HCT116 (cell line): ENCODE measurements at regions not wholly inside any gene's neighbourhood (a gene's known extent, or its start where the extent isn't known, plus 50 kb on each side); places are given as distances from the start of the nearest gene placed in this dataset.

ENCODE experiments used
- ATAC-seq: fragments of 200-7000 bp; cut with Tn5 transposase; 2 replicates; pipeline ENCODE4 v1.9.1; 2020; ENCODE audit warnings: mild to moderate bottlenecking, moderate library complexity
- BruUV-seq: library from RNA; stranded (reverse); fragments of 400-500 nt; replicated peaks from 2 replicates; lab custom pipeline; 2021; lab: Mats Ljungman, UMichigan
- CTCF ChIA-PET: fragments of 300-600 bp; sonication (Branson Sonifier 250); formaldehyde crosslinking; loops from one replicate; lab custom pipeline; 2021; ENCODE audit warnings: antibody characterized with exemption; lab: Charles Lee
- POLR2A ChIA-PET: fragments of 300-600, 350-600 bp; sonication (Branson Sonifier 250); formaldehyde crosslinking; loops from one replicate; lab custom pipeline; 2021; ENCODE audit warnings: antibody characterized with exemption; lab: Charles Lee
- RAD21 ChIA-PET, 2 experiments: fragments of 300-600 bp; sonication (Branson Sonifier 250); formaldehyde crosslinking; loops; one replicate each; lab custom pipeline; 2023; ENCODE audit warnings: low total read pairs in 2 of 2; ENCODE audit not compliant: uncharacterized antibody in 2 of 2, unreplicated experiment in 2 of 2, low non-redundant PET in 1 of 2; lab: Charles Lee
- DNase-seq: peaks from one replicate; pipeline ENCODE4 v3.0.0-alpha.2; 2010; ENCODE audit warnings: low read depth, low spot score
- H2AFZ ChIP-seq: fragments of 200-600 bp; shearing (Covaris generic), sonication (generic); 2 replicates; pipeline ENCODE4 v1.6.1; 2017; ENCODE audit warnings: low read depth, mixed run types, mixed read lengths, antibody characterized with exemption, low read length; ENCODE audit not compliant: poor library complexity, severe bottlenecking
- H3K27ac ChIP-seq: 2 replicates; pipeline ENCODE4 v1.5.1; 2012; ENCODE audit warnings: low read depth, low read length
- H3K27me3 ChIP-seq: fragments of 200-600 bp; sonication (generic); 2 replicates; pipeline ENCODE4 v1.6.1; 2016; ENCODE audit warnings: mixed run types, low read length, mixed read lengths; ENCODE audit not compliant: insufficient read depth
- H3K36me3 ChIP-seq, 2 experiments: fragments of 200-500 bp in 1 of 2; fragments of 200-600 bp in 1 of 2; sonication (Bioruptor generic) in 1 of 2; sonication (generic) in 1 of 2; 2 replicates each; pipeline versions ENCODE4 v1.5.1 to v1.6.1; 2014 to 2016; ENCODE audit warnings: low read length in 2 of 2, inconsistent platforms in 1 of 2, mixed read lengths in 1 of 2, mixed run types in 1 of 2; ENCODE audit not compliant: insufficient read depth in 2 of 2, control insufficient read depth in 1 of 2
- H3K4me1 ChIP-seq, 2 experiments: fragments of 200-600 bp in 1 of 2; sonication (generic) in 1 of 2; 2 replicates each; pipeline versions ENCODE4 v1.5.1 to v1.6.1; 2012 to 2017; ENCODE audit warnings: low read length in 2 of 2, inconsistent platforms in 1 of 2, mild to moderate bottlenecking in 1 of 2, mixed read lengths in 1 of 2, mixed run types in 1 of 2, moderate library complexity in 1 of 2; ENCODE audit not compliant: insufficient read depth in 2 of 2, control insufficient read depth in 1 of 2
- H3K4me2 ChIP-seq: fragments of 200-600 bp; sonication (generic); 2 replicates; pipeline ENCODE4 v1.6.1; 2017; ENCODE audit warnings: mixed run types, low read length, mixed read lengths
- H3K4me3 ChIP-seq, 2 experiments: fragments of 200-600 bp in 1 of 2; sonication (generic) in 1 of 2; replicated peaks in 1 of 2; 2 replicates each; pipeline ENCODE4 v1.5.1; 2011 to 2016; ENCODE audit warnings: low read length in 2 of 2, control low read depth in 1 of 2, low read depth in 1 of 2, mild to moderate bottlenecking in 1 of 2, mixed read lengths in 1 of 2, mixed run types in 1 of 2
- H3K79me2 ChIP-seq: fragments of 200-600 bp; sonication (generic); 2 replicates; pipeline ENCODE4 v1.6.1; 2017; ENCODE audit warnings: mild to moderate bottlenecking, mixed run types, low read length, moderate library complexity, mixed read lengths; ENCODE audit not compliant: insufficient read depth
- H3K9ac ChIP-seq: fragments of 200-600 bp; sonication (generic); 2 replicates; pipeline ENCODE4 v1.6.1; 2016; ENCODE audit warnings: low read length, mixed read lengths
- H3K9me2 ChIP-seq: fragments of 200-600 bp; sonication (generic), shearing (Covaris generic); 2 replicates; pipeline ENCODE4 v1.6.1; 2017; ENCODE audit warnings: mixed run types, mild to moderate bottlenecking, moderate library complexity; ENCODE audit not compliant: insufficient read depth
- H3K9me3 ChIP-seq, 2 experiments: fragments of 200-500 bp in 1 of 2; fragments of 200-600 bp in 1 of 2; sonication (Bioruptor generic) in 1 of 2; sonication (generic) in 1 of 2; 2 replicates each; pipeline ENCODE4 v1.6.1; 2014 to 2017; ENCODE audit warnings: low read length in 2 of 2, mixed read lengths in 2 of 2, inconsistent platforms in 1 of 2, low read depth in 1 of 2, mild to moderate bottlenecking in 1 of 2, mixed run types in 1 of 2, moderate library complexity in 1 of 2; ENCODE audit not compliant: control insufficient read depth in 1 of 2, insufficient read depth in 1 of 2
- H4K20me1 ChIP-seq: fragments of 200-600 bp; sonication (generic), shearing (Covaris generic); 2 replicates; pipeline ENCODE4 v1.6.1; 2017; ENCODE audit warnings: mixed run types, mild to moderate bottlenecking, moderate library complexity; ENCODE audit not compliant: insufficient read depth
- CEBPB ChIP-seq: IDR thresholded peaks from 2 replicates; pipeline ENCODE4 v1.6.1; 2012; ENCODE audit warnings: low read depth
- EGR1 ChIP-seq: IDR thresholded peaks from 2 replicates; pipeline ENCODE4 v1.6.1; 2012; ENCODE audit warnings: low read depth
- ELF1 ChIP-seq: IDR thresholded peaks from 2 replicates; pipeline ENCODE4 v1.6.1; 2012; ENCODE audit warnings: low read depth, borderline replicate concordance
- EZH2phosphoT487 ChIP-seq: fragments of 200-600 bp; IDR thresholded peaks from 2 replicates; pipeline ENCODE4 v1.6.1; 2018; ENCODE audit warnings: antibody characterized with exemption, borderline replicate concordance
- FOSL1 ChIP-seq: IDR thresholded peaks from 2 replicates; pipeline ENCODE4 v1.6.1; 2012; ENCODE audit warnings: low read depth
- JUND ChIP-seq: IDR thresholded peaks from 2 replicates; pipeline ENCODE4 v1.6.1; 2012
- POLR2A ChIP-seq: IDR thresholded peaks from 2 replicates; pipeline ENCODE4 v1.7.0; 2011; ENCODE audit warnings: borderline replicate concordance; ENCODE audit not compliant: insufficient read depth, insufficient read length; ENCODE audit errors: extremely low read depth
- POLR2AphosphoS5 ChIP-seq: IDR thresholded peaks from 2 replicates; pipeline ENCODE4 v1.6.1; 2011; ENCODE audit warnings: mild to moderate bottlenecking, low read depth, low read length, moderate library complexity
- RAD21 ChIP-seq: IDR thresholded peaks from 2 replicates; pipeline ENCODE4 v1.6.1; 2012; ENCODE audit warnings: low read depth, mild to moderate bottlenecking
- SIN3A ChIP-seq: IDR thresholded peaks from 2 replicates; pipeline ENCODE4 v1.6.1; 2012; ENCODE audit warnings: low read depth
- SP1 ChIP-seq: IDR thresholded peaks from 2 replicates; pipeline ENCODE4 v1.6.1; 2012; ENCODE audit warnings: low read depth
- SRF ChIP-seq: IDR thresholded peaks from 2 replicates; pipeline ENCODE4 v1.6.1; 2012; ENCODE audit warnings: low read depth
- YY1 ChIP-seq: IDR thresholded peaks from 2 replicates; pipeline ENCODE4 v1.6.1; 2011; ENCODE audit warnings: low read length, low read depth, moderate library complexity, mild to moderate bottlenecking; ENCODE audit not compliant: insufficient replicate concordance; ENCODE audit errors: extremely low read depth
- ZNF274 ChIP-seq: fragments of 200-500 bp; sonication (Bioruptor generic); IDR thresholded peaks from 2 replicates; pipeline ENCODE4 v1.6.1; 2014; ENCODE audit warnings: mild to moderate bottlenecking, low read depth, low read length, inconsistent platforms
- intact Hi-C: fragments of 100-400 bp; cut with micrococcal nuclease; formaldehyde crosslinking; loops from 2 replicates; pipeline ENCODE4 v1.10.0; 2022
- TF ChIP-seq, protein P1 (sequence below), 3 experiments: fragments of 200-600 bp in 1 of 3; sonication (generic) in 1 of 3; IDR thresholded peaks in 2 of 3; conservative IDR thresholded peaks in 1 of 3; 2 replicates each; pipeline ENCODE4 v1.5.1; 2012 to 2017; ENCODE audit warnings: low read depth in 2 of 3, low read length in 2 of 3, antibody characterized with exemption in 1 of 3, borderline replicate concordance in 1 of 3, control low read depth in 1 of 3, mild to moderate bottlenecking in 1 of 3, mixed read lengths in 1 of 3, mixed run types in 1 of 3, moderate library complexity in 1 of 3; ENCODE audit not compliant: insufficient read depth in 1 of 3
- TF ChIP-seq, protein P2 (sequence below): IDR thresholded peaks from 2 replicates; pipeline ENCODE4 v1.6.1; 2012

DNA sequence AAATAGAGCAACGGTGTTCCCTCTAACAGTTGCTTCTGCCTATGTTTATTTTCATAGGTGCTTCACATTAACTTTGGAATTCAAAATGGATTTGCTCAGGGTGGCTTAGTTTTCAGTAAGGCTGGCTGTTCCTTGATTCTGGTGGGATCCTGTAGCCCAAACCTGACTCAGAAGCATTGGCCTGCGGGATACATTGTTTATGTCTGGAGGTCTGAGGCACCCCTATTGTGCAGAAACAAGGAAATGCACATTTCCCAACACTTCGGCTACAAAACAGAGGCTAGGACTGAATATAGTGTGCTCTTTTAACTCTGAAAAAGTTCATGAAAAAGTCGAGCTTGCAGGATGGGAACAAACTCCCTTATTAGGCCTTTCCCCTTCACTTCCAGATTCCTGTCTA lies 133.8 kb upstream of the F3 start:
- CTCF ChIA-PET: no interaction called here
- intact Hi-C loops: no loop called here

More for the DNA sequence above, 133.8 kb upstream of the F3 start:
- Histone ChIP-seq H3K36me3 (no peaks in the 10 kb centered on the region), H3K27me3 (no peaks in the 10 kb centered on the region), H3K79me2 (no peaks in the 10 kb centered on the region), H3K9me2 (no peaks in the 10 kb centered on the region), H3K4me3 (no peak overlapping the region), H3K9me3 (no peaks in the 10 kb centered on the region), H4K20me1 (no peaks in the 10 kb centered on the region), H3K27ac (no peak overlapping the region), H3K4me1 (no peaks in the 10 kb centered on the region), H3K9ac (no peak overlapping the region), H2AFZ (no peak overlapping the region), H3K4me2 (no peak overlapping the region)
- POLR2A ChIA-PET: no interaction called here
- TF ChIP-seq EGR1: no peak
- no peak for TF ChIP-seq YY1
- no peak for TF ChIP-seq CEBPB
- no peak for TF ChIP-seq RAD21
- no peak for TF ChIP-seq EZH2phosphoT487
- no peak for TF ChIP-seq SIN3A
- no peak for TF ChIP-seq JUND
- TF ChIP-seq, protein P1, sequence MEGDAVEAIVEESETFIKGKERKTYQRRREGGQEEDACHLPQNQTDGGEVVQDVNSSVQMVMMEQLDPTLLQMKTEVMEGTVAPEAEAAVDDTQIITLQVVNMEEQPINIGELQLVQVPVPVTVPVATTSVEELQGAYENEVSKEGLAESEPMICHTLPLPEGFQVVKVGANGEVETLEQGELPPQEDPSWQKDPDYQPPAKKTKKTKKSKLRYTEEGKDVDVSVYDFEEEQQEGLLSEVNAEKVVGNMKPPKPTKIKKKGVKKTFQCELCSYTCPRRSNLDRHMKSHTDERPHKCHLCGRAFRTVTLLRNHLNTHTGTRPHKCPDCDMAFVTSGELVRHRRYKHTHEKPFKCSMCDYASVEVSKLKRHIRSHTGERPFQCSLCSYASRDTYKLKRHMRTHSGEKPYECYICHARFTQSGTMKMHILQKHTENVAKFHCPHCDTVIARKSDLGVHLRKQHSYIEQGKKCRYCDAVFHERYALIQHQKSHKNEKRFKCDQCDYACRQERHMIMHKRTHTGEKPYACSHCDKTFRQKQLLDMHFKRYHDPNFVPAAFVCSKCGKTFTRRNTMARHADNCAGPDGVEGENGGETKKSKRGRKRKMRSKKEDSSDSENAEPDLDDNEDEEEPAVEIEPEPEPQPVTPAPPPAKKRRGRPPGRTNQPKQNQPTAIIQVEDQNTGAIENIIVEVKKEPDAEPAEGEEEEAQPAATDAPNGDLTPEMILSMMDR (IDR thresholded peaks at IDR 0.05 in 2 of 3, conservative IDR thresholded peaks at IDR 0.05 in 1 of 3; ENCODE audit: borderline replicate concordance in 1 of 3, insufficient read depth in 1 of 3, low read depth in 2 of 3, low read length in 2 of 3): no peak
- TF ChIP-seq, protein P2, sequence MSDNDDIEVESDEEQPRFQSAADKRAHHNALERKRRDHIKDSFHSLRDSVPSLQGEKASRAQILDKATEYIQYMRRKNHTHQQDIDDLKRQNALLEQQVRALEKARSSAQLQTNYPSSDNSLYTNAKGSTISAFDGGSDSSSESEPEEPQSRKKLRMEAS: no peak
- no peak for TF ChIP-seq POLR2A
- TF ChIP-seq SRF: no peak
- no peak for TF ChIP-seq FOSL1
- no peak for TF ChIP-seq ELF1
- no peak for TF ChIP-seq ZNF274
- no peak for TF ChIP-seq POLR2AphosphoS5
- no peak for TF ChIP-seq SP1
- DNase-seq: no peak
- RAD21 ChIA-PET: no interaction called here
- ATAC-seq: no peak
- no TSS peak for BruUV-seq
